Femur (tissue), 1 donor: ENCODE measurements at regions not wholly inside any gene's neighbourhood (a gene's known extent, or its start where the extent isn't known, plus 50 kb on each side); places are given as distances from the start of the nearest gene placed in this dataset.

Experiments
- DNase-seq: peaks from one replicate; pipeline ENCODE4 v3.0.0-alpha.2; 2017

DNA sequence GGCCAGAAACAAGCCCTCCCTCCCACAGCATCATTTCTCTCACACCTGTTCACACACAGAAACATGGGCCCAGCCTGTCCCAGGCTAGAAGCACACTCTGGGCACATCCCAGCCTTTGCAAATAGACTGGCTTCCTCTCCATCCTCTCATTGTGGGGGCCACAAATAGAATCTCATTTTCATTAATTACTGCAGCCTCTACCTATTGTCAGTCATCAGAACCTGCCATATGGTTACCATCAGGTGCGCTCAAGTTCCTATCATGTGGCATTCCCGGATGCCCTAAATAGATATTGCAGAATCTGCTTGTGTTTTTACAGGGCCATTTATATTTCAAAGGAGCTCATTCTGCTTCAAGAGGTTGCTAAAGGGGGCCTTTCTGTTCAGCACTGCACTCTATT is 460.7 kb downstream of the BCL11A start:
- DNase-seq: no peak

DNA sequence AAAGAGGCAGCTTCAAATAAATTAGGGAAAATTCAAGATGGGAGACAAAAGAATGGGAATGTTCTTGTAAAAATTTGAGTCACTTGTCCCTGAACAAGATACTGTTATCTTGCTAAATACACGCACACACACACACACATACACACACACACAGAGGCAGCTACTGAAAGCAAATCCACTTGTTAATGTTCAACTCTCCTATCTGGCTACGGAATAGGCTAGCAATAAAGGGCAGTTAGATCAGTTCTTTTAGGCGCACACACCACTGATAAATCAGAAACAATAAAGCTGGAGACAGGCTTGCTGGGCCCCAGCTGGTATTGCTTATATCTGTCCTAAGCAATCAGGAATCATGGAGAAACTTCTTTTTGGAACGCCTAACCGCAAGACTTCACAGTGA is 461.6 kb downstream of the BCL11A start:
- no peak for DNase-seq

DNA sequence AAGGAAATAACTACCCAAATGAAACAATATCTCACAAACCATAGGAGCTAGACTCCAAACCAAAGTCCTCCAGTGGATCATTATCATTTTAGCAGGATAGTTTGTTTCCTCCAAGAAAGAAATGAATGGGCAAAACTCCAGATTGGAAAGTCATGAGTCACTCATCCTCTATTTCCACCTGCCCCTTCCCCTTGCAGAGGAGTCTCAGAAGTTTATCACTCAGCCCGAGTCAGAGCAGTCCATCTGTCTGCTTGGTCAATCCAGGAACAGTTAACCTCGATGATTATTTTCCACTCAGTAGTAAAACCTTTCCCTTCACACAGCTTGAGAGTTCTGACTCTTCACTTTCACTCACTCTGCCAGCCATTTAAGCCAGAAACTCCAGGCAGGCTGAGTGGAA is 462.2 kb downstream of the BCL11A start:
- no peak for DNase-seq

DNA sequence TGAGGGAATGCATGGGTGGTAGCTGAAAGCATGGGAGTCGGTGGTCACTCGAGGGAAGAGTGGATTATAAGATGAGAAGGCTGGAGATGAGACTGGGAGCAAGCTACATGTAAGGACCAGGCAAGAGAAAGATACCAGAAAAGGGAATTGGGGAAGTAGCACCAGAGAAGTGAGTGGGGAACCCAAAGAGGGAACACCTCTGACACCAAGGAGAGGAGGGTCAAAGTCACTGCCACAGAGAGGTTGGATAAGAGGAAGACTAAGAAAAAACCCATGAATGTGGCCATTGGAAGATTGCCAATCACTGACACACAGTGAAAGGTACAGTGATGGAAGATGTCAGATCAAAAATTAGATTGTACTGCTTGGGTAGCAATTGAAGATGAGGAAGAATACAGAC is 473.9 kb downstream of the BCL11A start:
- no peak for DNase-seq

DNA sequence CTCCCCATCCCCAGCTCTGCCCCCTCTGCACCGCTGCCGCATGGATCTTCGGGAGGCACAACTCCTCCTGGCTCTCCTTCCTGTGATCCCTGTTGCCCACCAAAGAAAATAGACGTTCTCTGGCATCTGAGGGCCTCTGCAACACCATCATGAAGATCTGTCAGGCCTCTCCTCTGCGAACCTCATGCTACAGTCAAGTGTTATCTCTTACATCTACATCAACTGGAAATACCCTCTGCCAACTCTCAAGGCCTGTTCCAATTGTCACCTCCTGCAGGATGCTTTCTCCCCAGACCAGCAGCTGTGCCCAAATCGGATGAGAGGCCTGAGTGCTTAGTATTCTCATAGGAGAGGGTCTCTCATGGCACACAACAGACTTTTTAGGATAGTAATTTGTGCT is 478.4 kb downstream of the BCL11A start:
- DNase-seq: no peak

DNA sequence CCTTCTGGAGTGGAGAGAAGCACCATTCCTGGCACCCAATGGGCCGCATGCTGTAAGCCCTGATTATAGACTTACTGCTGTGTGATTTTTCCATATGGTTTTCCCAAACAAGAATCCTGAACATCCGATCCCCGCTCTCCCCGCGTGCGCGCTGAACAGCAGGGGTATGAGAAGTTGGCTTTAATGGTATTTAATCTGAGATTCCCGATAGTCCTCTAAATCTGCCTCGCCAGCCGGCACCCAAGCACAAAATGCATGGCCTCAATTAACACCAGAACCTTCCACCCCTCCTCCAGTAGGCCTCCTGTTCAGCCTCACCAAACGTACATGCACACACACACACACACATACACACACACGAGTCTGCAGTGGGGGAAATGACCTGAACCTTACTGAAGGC is 480.3 kb downstream of the BCL11A start:
- DNase-seq: no peak

DNA sequence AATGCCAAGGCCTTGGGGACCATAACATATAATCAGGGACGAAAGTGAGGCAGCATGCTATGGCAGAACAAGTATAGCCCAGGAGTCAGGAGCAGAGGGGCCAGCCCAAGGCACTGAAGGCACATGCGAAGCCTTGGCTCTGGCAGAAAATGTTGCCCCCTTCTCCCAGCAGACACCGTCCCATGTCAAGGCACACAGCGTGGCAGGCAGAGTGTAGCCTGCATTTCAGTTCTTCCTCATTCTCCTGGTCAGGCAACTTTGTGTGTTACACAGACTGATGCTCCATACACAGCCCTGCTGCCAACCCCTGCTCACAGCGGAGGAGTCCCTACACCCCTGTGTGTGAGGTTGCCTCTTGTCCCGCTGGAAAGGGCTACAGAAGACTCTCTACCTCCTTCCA is 480.8 kb downstream of the BCL11A start:
- no peak for DNase-seq

DNA sequence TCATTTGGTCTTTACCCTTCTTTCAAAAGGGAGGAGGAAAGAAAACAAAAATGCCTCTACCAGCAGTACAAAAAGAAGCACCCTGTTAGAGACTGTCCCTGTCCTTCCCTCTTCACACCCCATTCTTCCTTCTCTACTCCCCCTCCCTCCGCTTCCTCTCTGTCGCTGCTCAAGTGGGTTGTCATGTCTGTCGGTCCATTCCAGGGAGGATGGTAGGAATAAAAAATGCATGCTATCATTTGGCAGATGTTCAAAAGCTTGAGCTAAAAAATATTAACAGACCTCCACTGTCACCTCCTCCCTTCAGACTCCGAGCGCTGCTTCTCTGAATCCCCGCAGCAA is 482.0 kb downstream of the BCL11A start:
- DNase-seq: no peak

DNA sequence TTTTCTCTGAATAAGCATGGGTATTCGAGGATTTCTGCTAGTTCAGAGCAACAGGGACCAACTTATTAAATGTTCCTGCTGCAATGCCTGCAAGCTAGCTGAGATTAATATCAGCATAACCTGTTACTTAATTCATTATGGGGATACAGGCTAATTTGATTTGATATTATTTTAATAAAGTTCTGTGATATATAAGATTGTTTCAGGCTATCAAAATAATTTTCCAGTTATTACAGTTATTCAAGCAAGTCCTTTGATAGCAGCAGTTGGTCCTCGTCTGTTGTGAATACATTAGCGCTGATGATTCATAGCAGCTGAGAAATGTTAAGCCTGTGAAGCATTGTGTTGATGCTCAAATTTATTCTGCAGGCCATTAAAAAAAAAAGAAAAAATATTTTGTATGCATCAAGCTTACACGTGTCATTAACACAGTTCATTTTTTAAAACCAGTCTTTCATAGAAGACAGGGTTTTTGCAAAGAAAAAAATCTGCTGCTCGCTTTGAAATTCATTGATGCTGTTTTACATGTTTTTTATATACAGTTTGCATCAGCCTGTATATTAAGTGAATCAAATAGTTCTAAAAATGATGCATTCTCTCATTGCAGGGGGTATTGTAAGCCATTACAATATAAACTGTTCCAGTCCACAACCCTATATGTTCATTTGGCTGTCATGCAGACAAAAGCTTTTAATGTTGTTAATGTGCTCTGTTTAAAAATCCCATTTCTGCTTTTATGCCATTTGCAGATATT is 482.5 kb downstream of the BCL11A start:
- DNase-seq: no peak

DNA sequence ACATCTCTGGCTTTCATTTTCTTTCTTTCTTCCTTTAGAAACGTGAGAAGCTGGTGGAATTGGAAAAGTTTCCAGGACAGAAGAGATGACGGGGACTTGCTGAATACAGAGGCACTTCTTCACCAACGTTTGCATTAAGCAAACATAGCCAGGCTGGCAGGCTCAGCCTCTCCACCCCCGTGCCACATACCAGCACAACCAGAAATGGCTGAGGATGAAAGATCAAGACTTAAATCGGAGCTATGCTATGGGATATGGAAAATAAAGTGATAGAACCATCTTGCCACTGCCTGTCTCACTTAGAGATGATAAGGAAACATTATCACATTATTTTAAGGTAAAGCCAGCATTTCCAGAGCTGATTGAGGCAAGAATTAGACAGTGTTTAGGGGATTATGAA is 483.3 kb downstream of the BCL11A start:
- no peak for DNase-seq

DNA sequence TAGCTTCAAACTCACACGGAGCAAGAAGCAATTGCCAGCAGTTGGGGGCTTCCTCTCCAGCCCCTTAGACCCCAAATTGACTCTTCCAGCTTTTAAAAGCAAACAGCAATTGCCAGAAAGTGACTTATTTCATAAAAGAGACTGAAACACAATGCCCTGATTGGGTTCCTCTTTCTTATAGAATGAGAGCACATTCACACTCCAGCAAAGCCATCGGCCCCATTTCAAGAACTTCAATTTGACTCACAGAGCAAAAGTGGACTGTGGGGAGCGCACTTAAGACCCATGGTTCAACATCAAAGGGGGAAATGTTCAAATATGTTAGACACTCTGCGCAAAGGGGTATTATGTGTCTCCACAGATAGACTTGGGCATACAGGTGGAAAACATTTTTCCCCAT is 484.7 kb downstream of the BCL11A start:
- DNase-seq: no peak

DNA sequence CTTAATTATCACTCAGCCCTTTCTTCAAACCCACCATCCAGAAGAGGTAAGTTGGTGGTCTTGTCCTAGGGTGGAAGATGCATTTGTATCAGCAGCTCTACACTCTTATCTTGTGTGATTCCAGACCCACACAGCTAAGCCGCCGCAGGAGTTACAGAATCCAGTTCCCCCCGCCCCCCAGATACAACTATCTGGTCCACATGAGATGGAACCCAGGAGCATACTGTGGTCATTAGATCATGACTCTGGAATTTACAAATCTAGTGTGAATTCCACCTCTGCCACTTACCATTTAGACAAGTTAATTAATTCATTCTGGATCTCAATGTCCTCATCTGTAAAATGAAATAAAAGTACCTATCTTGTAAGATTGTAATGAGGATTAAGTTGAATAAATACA is 486.4 kb downstream of the BCL11A start:
- DNase-seq: no peak

DNA sequence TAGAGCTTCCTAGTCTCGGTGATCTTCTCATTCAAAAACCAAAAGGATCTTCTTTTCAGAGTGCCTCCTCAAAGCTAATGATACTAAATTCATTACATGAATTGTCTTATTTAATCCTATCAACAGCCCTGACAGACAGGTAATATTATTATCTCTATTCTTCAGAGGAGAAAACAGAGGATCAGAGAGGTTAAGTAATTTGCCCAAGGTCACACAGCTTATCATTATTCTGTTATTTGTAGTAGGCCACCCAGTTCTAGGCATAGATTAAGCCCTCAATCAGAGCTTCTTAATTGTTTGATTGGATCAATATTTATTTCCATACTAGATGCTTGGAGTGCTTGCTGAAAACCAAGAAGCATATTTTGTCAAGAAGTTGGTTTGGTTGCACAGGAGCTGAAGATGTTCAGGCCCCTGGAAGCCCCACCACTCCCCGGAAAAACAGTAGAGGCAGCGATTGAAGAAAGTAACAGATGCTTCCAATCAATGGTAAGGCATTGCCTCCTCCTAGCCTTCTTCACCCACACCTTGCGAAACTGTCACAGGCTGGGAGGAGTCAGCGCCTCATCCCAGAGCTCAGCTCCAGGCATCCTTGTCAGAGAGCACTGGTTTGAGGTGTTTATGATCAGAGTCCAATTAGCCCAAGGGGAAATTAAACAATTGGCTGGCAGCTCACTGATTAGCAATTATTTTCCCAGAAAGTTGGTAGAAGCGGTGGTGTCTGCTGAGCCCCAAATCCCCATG is 487.2 kb downstream of the BCL11A start:
- no peak for DNase-seq

DNA sequence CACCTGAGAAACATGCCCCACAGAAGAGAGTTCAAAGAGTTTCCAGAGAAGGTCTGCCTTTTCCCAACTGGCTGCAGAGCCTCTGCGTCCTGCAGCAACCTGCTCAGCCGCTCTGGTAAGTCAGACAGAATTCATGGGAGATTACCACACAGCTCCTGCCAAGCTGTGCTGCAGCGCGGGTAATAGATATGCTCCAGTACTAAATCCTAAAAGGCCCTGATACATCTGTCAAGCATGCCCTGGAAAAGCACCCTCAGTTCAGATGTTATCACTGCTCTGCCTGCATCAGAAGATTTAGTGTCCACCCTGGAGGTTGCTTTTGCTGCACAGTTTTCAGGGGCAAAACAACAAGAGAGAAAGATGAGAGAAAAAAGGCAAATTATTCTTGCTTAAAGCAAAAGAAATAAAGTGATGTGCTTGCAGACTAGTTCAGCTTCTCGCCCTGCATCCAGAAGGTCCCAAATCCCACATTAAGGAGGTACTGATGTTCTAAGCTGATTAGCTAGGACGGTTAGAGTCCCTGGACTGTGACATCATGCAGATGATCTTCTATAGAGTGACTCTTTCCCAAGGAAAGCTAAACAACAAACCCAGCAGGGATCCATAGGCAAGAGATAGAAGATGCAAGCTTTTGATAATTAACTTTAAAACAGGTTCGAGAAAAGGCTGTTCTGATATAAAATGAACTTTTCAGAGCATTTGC is 488.6 kb downstream of the BCL11A start:
- no peak for DNase-seq

DNA sequence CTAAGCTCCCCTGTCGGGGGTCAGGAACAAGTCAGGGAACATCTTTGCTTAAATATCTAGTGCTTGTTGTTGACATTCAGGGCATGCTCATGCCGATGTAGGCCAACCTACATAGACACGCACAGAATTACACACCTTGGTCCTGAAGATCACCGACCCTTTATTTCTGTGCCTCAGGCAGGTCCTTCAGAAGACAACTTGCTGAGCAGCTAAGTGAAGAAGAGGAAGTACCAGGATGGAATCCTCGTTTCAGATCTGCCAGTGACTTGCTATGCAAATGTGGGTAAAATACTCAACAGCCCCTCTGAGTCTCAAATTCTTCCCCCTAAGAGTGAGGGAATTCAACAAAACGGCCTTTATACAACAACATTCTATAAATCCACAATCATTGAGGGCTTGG is 494.7 kb downstream of the BCL11A start:
- DNase-seq: no peak

DNA sequence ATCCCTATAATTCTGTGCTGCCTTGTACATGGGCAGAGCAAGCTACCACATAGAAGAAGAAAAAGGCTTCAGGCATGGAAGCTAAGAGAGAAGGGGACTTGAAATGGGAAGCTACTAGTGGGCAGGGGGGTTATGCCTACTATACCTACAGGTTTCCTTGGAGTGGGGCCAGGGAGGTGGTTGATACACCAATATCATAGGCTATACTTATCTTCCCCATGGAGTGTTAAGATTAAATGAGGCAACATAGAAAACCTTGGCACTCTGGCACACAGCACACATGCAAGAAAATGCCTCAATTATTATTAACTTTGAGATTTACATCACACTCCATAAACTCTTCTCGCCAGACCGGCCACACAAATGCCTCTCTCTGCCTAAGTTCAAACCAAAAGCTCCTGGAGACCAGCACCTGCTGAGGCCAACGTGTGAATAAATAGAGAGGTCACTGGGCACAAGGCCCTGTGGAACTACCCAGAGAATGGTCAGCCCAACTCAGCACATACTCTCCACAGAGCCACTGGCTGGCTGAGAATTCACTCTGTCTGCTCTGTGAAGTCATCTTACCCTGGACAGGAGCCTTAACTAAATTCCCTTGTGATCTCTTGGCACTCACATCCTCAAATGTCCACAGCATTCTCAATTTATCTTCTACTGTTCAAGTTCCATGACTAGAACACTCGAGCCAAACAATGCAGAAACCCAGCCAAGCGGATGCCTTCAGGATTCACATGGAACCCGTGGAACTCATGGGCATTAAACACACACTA is 498.7 kb downstream of the BCL11A start:
- peak; percentile 35 for DNase-seq

DNA sequence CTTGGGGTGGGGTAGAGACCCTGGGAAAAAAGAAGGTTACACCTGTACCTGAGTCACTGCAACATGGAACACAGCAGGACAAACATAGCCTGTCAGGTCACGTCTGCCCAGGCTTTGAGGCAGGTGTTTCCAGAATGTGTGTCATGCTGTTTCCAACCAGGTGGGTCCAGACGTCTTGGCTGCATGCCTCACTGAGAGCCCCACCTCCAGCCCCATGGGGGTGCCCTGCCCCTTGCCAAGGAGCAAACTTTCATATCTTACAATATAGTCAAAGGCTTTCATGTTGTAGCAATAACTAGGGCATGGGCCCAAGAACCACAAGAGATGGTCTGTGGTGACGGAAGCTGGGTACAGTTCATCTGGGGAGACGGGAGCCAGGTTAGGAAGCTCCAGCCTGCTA is 499.7 kb downstream of the BCL11A start:
- no peak for DNase-seq

DNA sequence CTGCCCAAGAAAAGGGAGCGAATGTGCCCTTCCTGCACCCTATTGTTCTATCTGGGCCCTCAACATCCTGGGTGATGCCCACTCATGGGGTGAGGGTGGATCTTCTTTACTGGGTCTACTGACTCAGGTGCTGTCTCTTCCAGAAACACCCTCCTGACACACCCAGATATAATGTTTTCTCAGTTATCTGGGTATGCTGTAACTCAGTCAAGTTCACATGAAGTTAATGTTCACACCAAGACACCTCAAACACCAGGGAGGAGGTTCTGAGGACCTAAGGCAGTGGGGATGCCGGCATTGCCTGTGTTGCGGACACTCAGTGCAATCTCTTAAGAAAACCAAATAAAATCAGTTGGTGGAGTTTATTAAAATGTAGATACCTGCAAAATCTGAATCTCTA is 500.9 kb downstream of the BCL11A start:
- DNase-seq: no peak

DNA sequence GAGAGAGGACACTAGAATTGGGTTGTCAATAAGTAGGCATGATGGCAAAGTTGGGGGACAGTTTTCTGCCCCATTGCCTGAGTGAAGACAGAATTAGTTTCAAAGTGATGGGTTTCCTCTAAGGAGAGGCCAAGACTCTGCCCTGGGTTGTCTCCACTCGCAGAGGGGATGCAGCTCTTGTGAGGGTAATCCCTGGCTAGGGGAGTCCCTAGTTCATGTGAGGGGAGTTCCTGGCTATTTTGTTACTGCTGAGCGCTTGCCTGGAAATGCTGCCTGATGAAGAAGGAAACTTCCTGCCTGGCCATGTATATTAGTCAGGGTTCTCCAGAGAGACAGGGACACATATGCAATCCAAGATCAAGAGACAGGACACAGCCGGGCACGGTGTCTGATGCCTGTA is 501.5 kb downstream of the BCL11A start:
- no peak for DNase-seq

DNA sequence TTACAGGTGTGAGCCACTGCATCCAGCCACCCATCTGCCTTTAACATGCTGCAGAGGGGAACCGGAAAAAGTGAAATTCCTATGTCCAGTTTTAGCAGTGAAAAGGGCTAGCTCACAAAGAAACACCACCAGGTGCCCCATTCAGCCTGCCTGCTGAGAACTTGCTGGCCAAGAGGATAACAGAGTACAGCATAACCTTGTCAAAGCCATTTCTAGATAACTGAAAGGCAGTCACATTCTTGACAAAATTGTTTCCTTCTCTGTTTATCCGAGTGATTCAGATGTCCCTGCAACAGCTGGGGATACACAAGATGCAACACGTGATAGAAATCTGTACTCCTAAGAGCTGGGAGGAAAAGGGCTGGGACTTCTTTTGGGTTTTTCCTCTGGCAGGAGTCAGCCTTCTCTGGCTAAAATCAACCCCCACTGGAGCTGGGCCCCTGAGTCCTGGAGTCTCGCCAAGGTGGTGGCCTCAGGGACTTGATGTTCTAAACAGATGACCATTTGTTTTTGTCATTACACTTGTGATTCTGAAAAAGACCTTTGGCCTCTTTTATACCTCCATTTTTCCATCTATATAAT is 505.4 kb downstream of the BCL11A start:
- DNase-seq: no peak

DNA sequence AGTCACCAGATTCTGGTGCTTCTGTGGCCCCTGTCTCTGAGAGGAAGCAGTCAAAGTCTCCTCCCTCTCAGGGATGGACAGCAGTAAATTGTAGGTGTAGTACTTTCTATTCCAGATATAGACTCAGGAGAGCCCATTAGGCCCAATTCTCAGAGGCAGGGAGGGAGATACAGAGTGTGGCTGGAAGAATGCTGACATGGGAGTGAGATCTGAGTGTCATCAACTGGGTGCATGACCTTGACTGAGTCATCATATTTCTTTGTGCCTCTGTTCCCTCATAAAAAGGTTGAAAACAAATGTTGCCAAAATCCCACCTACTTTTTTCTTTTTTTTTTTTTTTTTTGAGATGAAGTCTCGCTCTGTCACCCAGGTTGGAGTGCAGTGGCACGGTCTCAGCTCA is 506.1 kb downstream of the BCL11A start:
- DNase-seq: no peak

DNA sequence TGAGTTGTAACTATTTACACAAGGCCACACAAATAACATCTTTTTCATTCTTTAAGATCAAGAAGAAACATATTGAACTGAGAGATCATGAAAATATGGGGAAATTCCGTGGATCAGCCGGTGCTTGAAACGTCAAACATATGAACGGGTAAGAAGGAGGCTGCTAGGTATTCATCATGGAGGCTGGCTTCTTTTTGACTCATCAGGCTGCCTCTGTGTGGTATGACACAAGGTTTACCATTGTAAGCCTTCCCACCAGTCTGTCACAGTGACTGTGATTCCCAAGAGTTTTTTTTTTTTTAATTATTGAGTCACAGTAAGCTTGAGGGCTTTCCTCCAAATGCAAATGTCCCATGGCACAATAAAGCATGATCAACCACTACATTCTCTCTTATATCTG is 506.9 kb downstream of the BCL11A start:
- no peak for DNase-seq

DNA sequence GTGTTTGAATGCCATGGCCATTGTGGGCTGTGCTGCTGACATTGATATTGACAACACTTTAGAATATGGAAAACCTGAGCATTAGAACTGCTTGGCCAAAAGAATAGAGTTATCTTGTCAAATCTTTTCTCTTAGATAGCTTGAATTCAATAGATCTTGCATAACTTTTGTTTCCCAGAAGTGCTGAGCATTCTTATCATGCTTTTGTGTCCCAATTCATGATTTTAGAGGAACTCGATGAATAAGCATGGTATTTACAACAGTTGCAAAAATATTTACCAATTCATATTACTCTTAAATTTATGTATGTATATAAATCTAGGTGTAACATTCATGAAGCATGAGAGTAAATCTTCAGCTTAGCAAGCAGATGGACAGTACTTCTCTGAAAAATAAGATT is 508.0 kb downstream of the BCL11A start:
- no peak for DNase-seq
